Dendritic cell treated with granulocyte-macrophage colony-stimulating factor and Interleukin-4, amounts not matched to agents 40 ng/mL and 50 ng/mL, for 4 days (primary cell): ENCODE measurements at regions not wholly inside any gene's neighbourhood (a gene's known extent, or its start where the extent isn't known, plus 50 kb on each side); places are given as distances from the start of the nearest gene placed in this dataset.

Experiments
- H3K27ac Mint-ChIP-seq: one replicate; pipeline ENCODE4 v1.8.0; 2022; ENCODE audit warnings: mild to moderate bottlenecking, mixed read lengths
- H3K27me3 Mint-ChIP-seq: one replicate; pipeline ENCODE4 v1.8.0; 2022; ENCODE audit warnings: mild to moderate bottlenecking, mixed read lengths
- H3K36me3 Mint-ChIP-seq: one replicate; pipeline ENCODE4 v1.8.0; 2022; ENCODE audit warnings: low read depth, mixed read lengths
- H3K4me1 Mint-ChIP-seq: one replicate; pipeline ENCODE4 v1.8.0; 2022; ENCODE audit warnings: low read depth, mixed read lengths
- H3K4me3 Mint-ChIP-seq: one replicate; pipeline ENCODE4 v1.8.0; 2022; ENCODE audit warnings: mild to moderate bottlenecking, moderate library complexity, mixed read lengths
- H3K9me3 Mint-ChIP-seq: one replicate; pipeline ENCODE4 v1.8.0; 2022; ENCODE audit warnings: mixed read lengths
- intact Hi-C: fragments of 100-400 bp; cut with micrococcal nuclease; formaldehyde crosslinking; loops from one replicate; pipeline ENCODE4 v1.15.0; 2022

GRCh38 chr19:30754162-30754561 lies 382.0 kb downstream of the ZNF536 start:
- Mint-ChIP-seq H3K27ac (no peak overlapping the region), H3K36me3 (no peaks in the 10 kb centered on the region), H3K27me3 (no peaks in the 10 kb centered on the region), H3K4me1 (no peaks in the 10 kb centered on the region), H3K9me3 (peaks cover 27% of the 10 kb centered on the region), H3K4me3 (no peak overlapping the region)
- intact Hi-C loops, result no loop called here

- peaks cover 27% of the 10 kb centered on the region for H3K9me3 Mint-ChIP-seq
- no peaks in the 10 kb centered on the region for H3K36me3 Mint-ChIP-seq
- no peaks in the 10 kb centered on the region for H3K27me3 Mint-ChIP-seq
- H3K27ac Mint-ChIP-seq, result no peak overlapping the region
- intact Hi-C loops, result no loop called here
- H3K4me1 Mint-ChIP-seq, result no peaks in the 10 kb centered on the region
- no peak overlapping the region for H3K4me3 Mint-ChIP-seq
These were observed 380.7 kb downstream of the ZNF536 start for GRCh38 chr19:30752876-30753275.

- Mint-ChIP-seq H3K9me3 (peaks cover 27% of the 10 kb centered on the region), H3K4me1 (no peaks in the 10 kb centered on the region), H3K27ac (no peak overlapping the region), H3K4me3 (no peak overlapping the region), H3K36me3 (no peaks in the 10 kb centered on the region), H3K27me3 (no peaks in the 10 kb centered on the region)
- intact Hi-C loops, result no loop called here
These were observed 380.0 kb downstream of the ZNF536 start for GRCh38 chr19:30752201-30752600.

- peaks cover 9% of the 10 kb centered on the region for H3K27me3 Mint-ChIP-seq
- H3K4me1 Mint-ChIP-seq, result no peaks in the 10 kb centered on the region
- no peaks in the 10 kb centered on the region for H3K36me3 Mint-ChIP-seq
- peaks cover 13% of the 10 kb centered on the region for H3K9me3 Mint-ChIP-seq
- H3K4me3 Mint-ChIP-seq, result no peak overlapping the region
- intact Hi-C loops, result no loop called here
- H3K27ac Mint-ChIP-seq, result no peak overlapping the region
These were observed 373.3 kb downstream of the ZNF536 start for GRCh38 chr19:30745476-30745985.

GRCh38 chr19:30744741-30745475 lies 372.7 kb downstream of the ZNF536 start:
- H3K36me3 Mint-ChIP-seq, result no peaks in the 10 kb centered on the region
- no peak overlapping the region for H3K27ac Mint-ChIP-seq
- no peak overlapping the region for H3K4me3 Mint-ChIP-seq
- intact Hi-C loops, result no loop called here
- H3K4me1 Mint-ChIP-seq, result no peaks in the 10 kb centered on the region
- peaks cover 7% of the 10 kb centered on the region for H3K9me3 Mint-ChIP-seq
- H3K27me3 Mint-ChIP-seq, result peaks cover 9% of the 10 kb centered on the region

GRCh38 chr19:30743702-30744101 lies 371.5 kb downstream of the ZNF536 start:
- Mint-ChIP-seq H3K27me3 (peaks cover 9% of the 10 kb centered on the region), H3K36me3 (no peaks in the 10 kb centered on the region), H3K4me1 (no peaks in the 10 kb centered on the region), H3K27ac (no peak overlapping the region), H3K9me3 (no peaks in the 10 kb centered on the region), H3K4me3 (no peak overlapping the region)
- intact Hi-C loops, result no loop called here

GRCh38 chr19:30743011-30743410 lies 370.8 kb downstream of the ZNF536 start:
- no peaks in the 10 kb centered on the region for H3K9me3 Mint-ChIP-seq
- no peak overlapping the region for H3K27ac Mint-ChIP-seq
- intact Hi-C loops, result no loop called here
- no peaks in the 10 kb centered on the region for H3K4me1 Mint-ChIP-seq
- no peak overlapping the region for H3K4me3 Mint-ChIP-seq
- H3K36me3 Mint-ChIP-seq, result no peaks in the 10 kb centered on the region
- peaks cover 9% of the 10 kb centered on the region for H3K27me3 Mint-ChIP-seq

- Mint-ChIP-seq H3K4me3 (no peak overlapping the region), H3K27me3 (peaks cover 9% of the 10 kb centered on the region), H3K36me3 (no peaks in the 10 kb centered on the region), H3K4me1 (no peaks in the 10 kb centered on the region), H3K9me3 (no peaks in the 10 kb centered on the region), H3K27ac (no peak overlapping the region)
- intact Hi-C loops, result no loop called here
These were observed 370.3 kb downstream of the ZNF536 start for GRCh38 chr19:30742406-30742938.

- H3K4me3 Mint-ChIP-seq, result no peak overlapping the region
- peaks cover 9% of the 10 kb centered on the region for H3K27me3 Mint-ChIP-seq
- H3K9me3 Mint-ChIP-seq, result no peaks in the 10 kb centered on the region
- H3K4me1 Mint-ChIP-seq, result no peaks in the 10 kb centered on the region
- intact Hi-C loops, result no loop called here
- no peak overlapping the region for H3K27ac Mint-ChIP-seq
- H3K36me3 Mint-ChIP-seq, result no peaks in the 10 kb centered on the region
These were observed 369.4 kb downstream of the ZNF536 start for GRCh38 chr19:30741566-30741965.

GRCh38 chr19:30739394-30739793 lies 367.2 kb downstream of the ZNF536 start:
- H3K27me3 Mint-ChIP-seq, result peaks cover 9% of the 10 kb centered on the region
- H3K9me3 Mint-ChIP-seq, result no peaks in the 10 kb centered on the region
- intact Hi-C loops, result no loop called here
- H3K4me3 Mint-ChIP-seq, result no peak overlapping the region
- H3K27ac Mint-ChIP-seq, result no peak overlapping the region
- H3K36me3 Mint-ChIP-seq, result no peaks in the 10 kb centered on the region
- no peaks in the 10 kb centered on the region for H3K4me1 Mint-ChIP-seq

GRCh38 chr19:30738047-30738446 lies 365.9 kb downstream of the ZNF536 start:
- Mint-ChIP-seq H3K9me3 (no peaks in the 10 kb centered on the region), H3K27ac (no peak overlapping the region), H3K4me3 (no peak overlapping the region), H3K36me3 (no peaks in the 10 kb centered on the region), H3K27me3 (peaks cover 7% of the 10 kb centered on the region), H3K4me1 (no peaks in the 10 kb centered on the region)
- intact Hi-C loops, result no loop called here

GRCh38 chr19:30734669-30735068 lies 362.5 kb downstream of the ZNF536 start:
- H3K36me3 Mint-ChIP-seq, result no peaks in the 10 kb centered on the region
- no peak overlapping the region for H3K27ac Mint-ChIP-seq
- no peaks in the 10 kb centered on the region for H3K4me1 Mint-ChIP-seq
- H3K4me3 Mint-ChIP-seq, result no peak overlapping the region
- H3K27me3 Mint-ChIP-seq, result no peaks in the 10 kb centered on the region
- no peaks in the 10 kb centered on the region for H3K9me3 Mint-ChIP-seq
- intact Hi-C loops, result no loop called here

- no peaks in the 10 kb centered on the region for H3K9me3 Mint-ChIP-seq
- H3K4me1 Mint-ChIP-seq, result no peaks in the 10 kb centered on the region
- no peaks in the 10 kb centered on the region for H3K36me3 Mint-ChIP-seq
- intact Hi-C loops, result no loop called here
- no peaks in the 10 kb centered on the region for H3K27me3 Mint-ChIP-seq
- no peak overlapping the region for H3K27ac Mint-ChIP-seq
- H3K4me3 Mint-ChIP-seq, result no peak overlapping the region
These were observed 361.8 kb downstream of the ZNF536 start for GRCh38 chr19:30733826-30734550.

GRCh38 chr19:30731591-30731990 lies 359.4 kb downstream of the ZNF536 start:
- H3K36me3 Mint-ChIP-seq, result no peaks in the 10 kb centered on the region
- no peaks in the 10 kb centered on the region for H3K27me3 Mint-ChIP-seq
- no peaks in the 10 kb centered on the region for H3K9me3 Mint-ChIP-seq
- intact Hi-C loops, result no loop called here
- no peak overlapping the region for H3K27ac Mint-ChIP-seq
- H3K4me3 Mint-ChIP-seq, result no peak overlapping the region
- H3K4me1 Mint-ChIP-seq, result no peaks in the 10 kb centered on the region
